GM18502 (cell line): ENCODE measurements at regions not wholly inside any gene's neighbourhood (a gene's known extent, or its start where the extent isn't known, plus 50 kb on each side); places are given as distances from the start of the nearest gene placed in this dataset.
A peak's percentile ranks its signal among the peaks of the same experiment; 100 is the strongest.

Source experiments
- ATAC-seq: cut with Tn5 transposase; IDR thresholded peaks from one replicate; pipeline ENCODE4 v1.9.1; 2021; ENCODE audit warnings: mild to moderate bottlenecking; ENCODE audit not compliant: unreplicated experiment, poor library complexity

- no peak for ATAC-seq
Measured at GRCh38 chr7:35405461-35405860, 151.6 kb upstream of the TBX20 start.

DNA sequence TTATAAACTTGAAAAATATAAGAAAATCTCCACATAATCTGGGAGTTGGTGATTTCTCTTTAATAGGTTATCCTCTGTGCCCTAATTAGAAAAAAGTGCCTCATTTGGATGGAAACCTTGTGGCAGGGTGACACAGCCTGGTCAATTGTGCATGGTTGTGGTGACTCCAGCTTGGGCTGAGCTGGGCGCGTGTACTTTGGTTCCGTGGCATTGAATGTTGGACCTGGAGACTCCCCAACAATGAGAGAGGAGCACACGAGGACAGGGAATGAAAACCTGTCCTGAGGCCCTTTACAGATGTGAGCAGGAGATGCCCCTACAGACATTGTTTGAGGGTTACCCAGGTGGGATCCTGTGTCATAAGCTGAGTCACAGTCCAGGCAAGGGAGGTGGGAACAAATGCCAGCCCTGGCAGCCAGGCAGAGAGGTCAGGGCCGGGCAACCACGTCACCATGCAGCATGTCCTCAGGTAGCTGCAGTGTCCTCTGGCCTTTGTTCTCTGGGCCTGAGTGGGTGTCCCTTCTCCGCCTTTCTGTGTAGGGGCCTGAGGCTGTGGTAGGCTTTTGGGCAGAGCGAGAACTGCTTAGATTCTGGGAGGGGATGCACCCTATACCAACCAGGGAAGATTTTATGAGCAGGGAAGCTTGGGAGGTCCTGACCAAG, 147.4 kb upstream of the TBX20 start:
- ATAC-seq = no peak

DNA sequence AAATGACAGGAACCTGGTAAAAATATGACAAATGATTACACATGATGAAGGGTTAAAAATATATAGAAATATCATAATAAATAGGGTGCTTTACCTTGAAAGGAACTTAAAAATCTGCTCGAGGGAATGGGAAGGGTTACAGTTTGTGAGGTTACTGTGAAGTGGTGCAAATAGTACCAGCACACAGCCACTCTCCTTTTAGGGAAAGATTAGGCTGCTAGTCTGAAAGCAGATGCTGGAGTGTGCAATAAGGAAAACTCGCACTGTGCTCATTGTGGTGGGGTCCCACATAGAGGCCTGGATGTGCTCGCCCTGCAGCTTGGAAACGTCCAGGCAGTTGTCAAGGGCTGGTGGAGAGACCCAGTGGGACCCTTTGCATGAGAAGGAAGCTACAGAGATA, 145.9 kb upstream of the TBX20 start:
- ATAC-seq = no peak

GRCh38 chr7:35399216-35399615, 145.3 kb upstream of the TBX20 start:
- ATAC-seq = no peak

DNA sequence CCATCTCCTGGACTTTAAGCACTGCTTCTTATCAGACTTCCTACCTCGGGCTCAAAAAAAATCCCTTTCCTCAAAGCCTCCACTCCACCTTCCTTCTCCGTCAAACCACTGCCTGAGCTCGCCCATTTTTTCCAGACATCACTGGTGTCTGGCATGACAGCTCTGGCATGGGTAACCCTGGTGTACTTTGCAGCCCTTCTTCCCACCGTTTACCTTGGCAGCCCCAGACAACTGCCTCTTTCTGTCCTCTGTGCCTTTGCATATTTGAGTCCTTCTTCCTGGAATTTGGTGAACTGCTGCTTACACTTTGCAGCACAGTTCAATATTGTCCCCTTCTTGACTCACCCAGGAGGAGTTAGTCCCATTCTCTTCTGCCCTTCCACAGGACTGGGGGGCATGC, 144.6 kb upstream of the TBX20 start:
- no peak for ATAC-seq

GRCh38 chr7:35390146-35390545, 136.2 kb upstream of the TBX20 start:
- ATAC-seq = no peak

DNA sequence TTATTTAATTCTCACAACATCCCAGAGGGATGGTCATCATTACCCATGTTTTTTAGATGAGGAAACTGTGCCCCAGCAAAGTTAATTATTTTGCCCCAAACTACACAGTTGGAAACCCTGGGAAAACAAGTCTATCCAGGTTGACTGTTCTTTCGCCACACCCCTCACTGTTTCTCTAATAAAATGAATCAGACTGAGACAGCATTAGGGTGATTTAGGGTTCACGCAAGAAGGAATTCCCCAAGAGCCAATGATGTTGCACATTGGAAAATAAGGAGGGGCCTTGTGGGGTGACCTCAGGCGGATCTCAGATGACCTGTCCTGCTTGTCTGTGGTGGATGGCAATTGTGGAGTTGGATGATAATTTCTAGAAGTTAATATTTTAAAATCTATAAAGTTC, 135.7 kb upstream of the TBX20 start:
- ATAC-seq = no peak

GRCh38 chr7:35386816-35387706, 133.2 kb upstream of the TBX20 start:
- no peak for ATAC-seq

- no peak for ATAC-seq
Measured at GRCh38 chr7:35386082-35386815, 132.3 kb upstream of the TBX20 start.

DNA sequence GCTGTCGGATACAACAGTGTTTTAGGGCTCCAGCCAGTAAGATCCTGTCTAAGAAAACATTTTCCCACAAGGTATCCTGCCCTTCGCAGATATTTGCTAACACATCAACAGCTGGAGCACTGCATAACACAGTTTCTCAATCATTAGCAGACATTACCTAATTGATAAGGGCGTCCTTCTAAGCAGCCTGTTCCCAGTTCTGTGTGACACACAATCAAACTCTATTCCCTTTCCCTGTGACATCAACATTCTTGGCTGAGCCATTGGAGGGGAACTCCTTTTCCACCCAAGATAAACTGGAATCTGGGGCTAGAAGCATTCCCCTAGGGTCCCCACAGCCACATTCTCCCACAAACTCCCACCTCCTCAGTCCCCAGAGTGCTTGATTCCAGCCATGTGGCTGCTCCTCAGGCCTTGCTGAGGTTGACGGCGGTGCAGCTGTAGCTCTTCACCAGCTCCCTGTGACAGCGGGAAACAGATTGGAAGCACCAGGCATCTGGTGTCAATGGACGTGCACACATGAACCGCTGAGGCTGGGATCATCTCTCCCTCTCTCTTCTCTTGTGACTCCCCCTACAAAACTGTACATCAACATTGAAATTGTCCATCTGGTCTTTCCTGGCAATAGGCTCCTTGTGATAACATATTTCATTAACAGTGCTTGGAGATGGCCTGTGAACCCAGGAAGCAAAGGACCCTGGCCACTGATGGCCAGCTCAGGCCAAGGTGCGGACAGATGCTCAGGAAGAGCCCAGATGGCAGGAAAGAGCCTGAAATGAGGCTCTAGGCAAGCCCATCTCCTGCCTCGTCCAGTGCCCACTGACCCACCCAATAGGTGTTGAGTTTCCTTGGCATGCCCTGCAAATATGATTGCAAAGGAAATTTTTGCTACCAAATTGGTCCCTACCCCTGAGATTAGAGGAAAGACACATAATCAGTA, 131.1 kb upstream of the TBX20 start:
- ATAC-seq = no peak

DNA sequence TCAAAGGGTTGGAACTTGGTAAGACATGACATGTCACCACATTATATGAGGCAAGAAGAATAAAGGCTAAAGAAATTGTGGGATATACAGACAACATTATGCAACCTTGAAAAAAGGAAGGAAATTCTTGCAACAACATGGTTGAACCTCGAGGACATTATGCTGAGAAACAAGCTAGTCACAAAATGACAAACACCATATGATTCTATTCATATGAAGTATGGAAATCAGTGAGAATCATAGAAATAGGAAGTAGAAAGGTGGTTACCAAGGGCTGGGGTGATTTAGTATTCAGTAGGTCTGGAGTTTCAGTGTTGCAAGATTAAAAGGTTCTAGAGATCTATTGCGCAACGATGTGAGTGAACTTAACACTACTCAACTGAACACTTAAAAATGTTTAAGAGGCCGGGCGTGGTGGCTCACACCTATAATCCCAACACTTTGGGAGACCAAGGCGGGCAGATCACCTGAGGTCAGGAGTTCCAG, 126.9 kb upstream of the TBX20 start:
- no peak for ATAC-seq

DNA sequence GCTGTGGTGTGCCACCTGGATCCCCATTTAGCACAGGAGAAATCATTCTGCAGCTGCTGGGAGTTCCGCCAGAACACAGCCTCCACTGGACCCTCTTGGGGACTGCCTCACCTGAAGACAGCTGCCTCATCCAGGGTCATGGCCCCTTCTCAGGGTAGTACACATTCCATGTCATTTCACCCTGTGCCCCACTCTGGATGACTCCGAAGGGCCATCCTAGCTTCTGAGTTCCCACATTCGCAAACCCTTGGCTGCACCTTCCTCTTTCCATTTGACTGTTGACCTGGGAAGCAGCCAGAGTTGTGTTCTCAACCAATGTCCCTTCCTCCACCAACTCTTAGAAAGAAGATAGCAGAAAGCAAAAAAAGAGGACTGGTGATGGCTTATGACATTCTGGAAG, 125.6 kb upstream of the TBX20 start:
- ATAC-seq = no peak

GRCh38 chr7:35375516-35375915, 121.6 kb upstream of the TBX20 start:
- no peak for ATAC-seq

DNA sequence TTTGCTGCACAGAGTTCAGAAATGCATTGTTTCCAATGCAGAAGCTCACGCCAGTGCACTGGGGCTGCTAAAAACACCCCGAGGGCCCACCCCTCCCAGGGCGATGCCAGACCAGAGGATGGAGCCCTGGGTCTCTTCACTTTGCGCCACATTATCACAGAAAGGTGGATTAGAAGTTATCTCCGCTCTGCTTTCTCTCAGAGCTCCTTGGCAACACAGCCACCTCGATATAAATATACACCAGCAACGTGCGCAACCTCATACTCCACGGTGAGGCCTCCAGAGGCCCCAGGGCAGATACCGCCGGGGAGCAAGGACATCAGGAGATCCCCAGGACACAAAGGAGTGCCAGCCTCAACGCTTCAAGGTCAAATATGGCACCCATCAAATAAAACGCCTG, 121.0 kb upstream of the TBX20 start:
- no peak for ATAC-seq

DNA sequence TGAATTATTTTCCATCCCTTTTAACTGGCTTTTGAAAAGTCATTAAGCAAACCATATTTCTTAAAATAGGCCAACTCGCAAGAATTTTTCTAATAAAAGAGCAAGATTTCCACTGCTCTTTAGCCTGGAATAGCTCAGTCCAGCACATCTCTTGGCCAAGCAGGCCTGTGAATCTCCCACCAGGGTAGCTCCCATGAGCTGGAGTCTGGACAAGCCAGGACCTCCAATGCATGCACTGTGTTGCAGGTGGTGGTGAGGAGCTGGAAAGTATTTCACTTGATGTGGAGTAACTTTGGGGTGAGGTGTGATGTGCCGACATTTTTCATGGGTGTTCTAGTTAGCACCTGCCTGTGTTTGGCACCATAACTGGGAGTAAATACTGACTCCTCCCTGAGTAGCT, 117.3 kb upstream of the TBX20 start:
- ATAC-seq = no peak

GRCh38 chr7:35370687-35371086, 116.8 kb upstream of the TBX20 start:
- no peak for ATAC-seq

DNA sequence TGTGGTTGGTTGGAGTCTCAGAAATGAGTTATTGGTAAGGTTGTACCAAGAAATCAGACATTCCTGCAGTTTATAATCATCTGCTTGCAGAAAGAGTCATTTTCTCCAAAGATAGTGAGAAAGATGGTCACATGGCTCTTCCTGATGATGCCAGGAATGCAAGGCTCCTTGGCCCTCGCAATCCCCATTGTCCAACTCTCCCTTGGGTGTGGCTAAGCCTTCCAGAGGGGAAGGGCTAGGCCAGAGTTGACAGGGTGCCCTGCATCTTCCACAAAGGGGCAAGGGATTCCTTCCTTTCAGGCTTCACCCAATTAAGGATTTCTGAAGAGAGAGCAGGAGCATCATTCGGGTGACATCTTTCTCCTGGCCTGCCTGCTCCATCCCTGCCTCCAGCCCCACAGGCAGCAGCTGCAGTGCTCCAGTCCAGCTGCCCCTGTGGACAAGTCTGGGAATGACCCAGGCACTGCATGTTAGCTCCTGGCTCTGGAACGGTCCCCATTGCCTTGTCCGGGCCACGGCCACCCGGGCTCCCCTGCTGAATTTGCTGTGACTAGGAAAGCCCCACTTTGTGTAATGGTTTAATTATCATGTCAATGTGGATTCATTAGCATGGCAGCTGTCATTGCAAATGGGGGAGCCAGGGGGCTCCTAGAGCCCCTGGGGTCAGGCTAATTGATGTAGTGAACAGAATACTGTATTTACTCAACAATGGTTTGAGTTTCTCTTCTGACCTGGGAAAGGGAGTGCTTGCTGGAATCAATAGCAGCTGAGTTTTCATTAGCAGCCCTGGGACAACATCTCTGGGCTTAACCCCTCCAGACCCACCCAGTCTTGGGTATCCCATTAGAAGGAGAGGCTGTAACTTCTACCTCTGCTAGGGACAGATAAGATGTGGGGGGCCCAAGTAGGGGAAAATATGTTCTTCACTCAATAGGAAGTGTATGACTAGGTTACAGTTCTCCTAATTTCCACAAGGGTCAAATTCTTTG, 112.6 kb upstream of the TBX20 start:
- ATAC-seq = no peak

- peak; percentile 87 for ATAC-seq
Measured at GRCh38 chr7:35365523-35365922, 111.6 kb upstream of the TBX20 start.

DNA sequence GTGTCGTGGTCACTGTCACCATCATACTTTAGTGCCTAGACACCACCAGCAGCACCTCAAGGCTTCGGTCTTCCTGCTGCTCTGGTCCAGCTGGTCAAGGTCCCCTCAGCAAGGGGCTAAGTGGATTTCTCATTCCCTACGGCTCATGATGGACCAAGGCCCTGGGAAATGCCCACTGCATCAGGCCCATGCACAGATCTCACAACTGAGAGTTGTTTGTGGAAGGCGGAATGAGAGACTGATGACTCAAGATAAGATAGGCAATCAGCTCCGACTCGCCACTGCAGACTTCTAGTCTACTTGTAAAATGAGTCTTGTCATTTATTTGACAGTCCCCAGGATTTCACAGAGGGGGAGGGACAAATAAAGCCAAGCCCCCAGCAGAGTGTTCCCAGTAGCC, 108.4 kb upstream of the TBX20 start:
- ATAC-seq = no peak
